Adrenal gland (tissue), 5 donors: ENCODE measurements at regions not wholly inside any gene's neighbourhood (a gene's known extent, or its start where the extent isn't known, plus 50 kb on each side); places are given as distances from the start of the nearest gene placed in this dataset.

Experiments
- CTCF ChIP-seq, 6 experiments: fragments of 450-650 bp in 4 of 6; fragments of 200-600 bp in 2 of 6; sonication (generic) in 1 of 6; IDR thresholded peaks; 1 replicate in 5 of 6; 2 replicates in 1 of 6; pipeline versions ENCODE4 v1.5.1 to v1.8.0; 2016 to 2021; ENCODE audit warnings: antibody characterized with exemption in 6 of 6, mild to moderate bottlenecking in 2 of 6, moderate library complexity in 1 of 6
- POLR2A ChIP-seq, 2 donors: fragments of 450-650 bp; IDR thresholded peaks; one replicate each; pipeline ENCODE4 v1.6.1; 2017; ENCODE audit warnings: antibody characterized with exemption in 2 of 2, mild to moderate bottlenecking in 2 of 2, moderate library complexity in 1 of 2
- donor health status: DM: no; HTN: no; CAD: no.

- no peak for TF ChIP-seq CTCF (IDR thresholded peaks at IDR 0.05)
- no peak for TF ChIP-seq POLR2A (IDR thresholded peaks at IDR 0.05)
Observed at GRCh38 chr16:73199214-73199613, 151.3 kb upstream of the ZFHX3 start.
